A673 (cell line): ENCODE measurements at regions not wholly inside any gene's neighbourhood (a gene's known extent, or its start where the extent isn't known, plus 50 kb on each side); places are given as distances from the start of the nearest gene placed in this dataset.

Source experiments
- BruUV-seq: library from RNA; stranded (reverse); fragments of 400-500 nt; replicated peaks from 2 replicates; lab custom pipeline; 2021; lab: Mats Ljungman, UMichigan
- CTCF ChIA-PET: fragments of 300-600 bp; sonication (Branson Sonifier 250); formaldehyde crosslinking; loops from one replicate; lab custom pipeline; 2022; ENCODE audit warnings: antibody characterized with exemption; lab: Charles Lee
- POLR2A ChIA-PET: fragments of 300-600 bp; sonication (Branson Sonifier 250); formaldehyde crosslinking; loops from one replicate; lab custom pipeline; 2022; ENCODE audit warnings: antibody characterized with exemption; ENCODE audit not compliant: low non-redundant PET; lab: Charles Lee
- DNase-seq: peaks from one replicate; pipeline ENCODE4 v3.0.0-alpha.2; 2015; ENCODE audit warnings: low spot score
- H3K27ac ChIP-seq: fragments of 200-600 bp; sonication (generic); 2 replicates; pipeline ENCODE4 v1.5.1; 2016; ENCODE audit warnings: mixed run types, low read depth, mild to moderate bottlenecking, mixed read lengths, antibody characterized with exemption, low read length; ENCODE audit not compliant: poor library complexity, severe bottlenecking
- H3K27me3 ChIP-seq: fragments of 200-600 bp; sonication (generic); replicated peaks from 2 replicates; pipeline ENCODE4 v1.6.1; 2017; ENCODE audit warnings: mixed run types, low read depth, mild to moderate bottlenecking, mixed read lengths, antibody characterized with exemption, low read length; ENCODE audit not compliant: insufficient read depth, poor library complexity
- H3K36me3 ChIP-seq: fragments of 200-600 bp; sonication (generic); 2 replicates; pipeline ENCODE4 v1.6.1; 2016; ENCODE audit warnings: mixed run types, mild to moderate bottlenecking, mixed read lengths, antibody characterized with exemption, low read length; ENCODE audit not compliant: insufficient read depth, poor library complexity, severe bottlenecking
- H3K4me1 ChIP-seq: fragments of 200-600 bp; sonication (generic); 2 replicates; pipeline ENCODE4 v1.6.1; 2017; ENCODE audit warnings: mixed run types, mild to moderate bottlenecking, mixed read lengths, antibody characterized with exemption, low read length; ENCODE audit not compliant: insufficient read depth, poor library complexity, severe bottlenecking
- H3K4me3 ChIP-seq: fragments of 200-600 bp; sonication (generic); 2 replicates; pipeline ENCODE4 v1.5.1; 2016; ENCODE audit warnings: low read depth, mixed run types, mild to moderate bottlenecking, mixed read lengths, low read length; ENCODE audit not compliant: poor library complexity, severe bottlenecking
- H3K9me3 ChIP-seq: fragments of 200-600 bp; sonication (generic); 2 replicates; pipeline ENCODE4 v1.6.1; 2016; ENCODE audit warnings: mixed run types, low read depth, mild to moderate bottlenecking, mixed read lengths, antibody characterized with exemption, low read length; ENCODE audit not compliant: poor library complexity, severe bottlenecking
- CTCF ChIP-seq: fragments of 300-800, 200-600 bp; sonication (generic); conservative IDR thresholded peaks from 2 replicates; pipeline ENCODE4 v1.5.1; 2017; ENCODE audit warnings: low read depth, mild to moderate bottlenecking, antibody characterized with exemption, low read length, moderate library complexity, mixed read lengths
- EZH2 ChIP-seq: fragments of 200-600 bp; sonication (generic); IDR thresholded peaks from 2 replicates; pipeline ENCODE4 v1.6.1; 2017; ENCODE audit warnings: borderline replicate concordance, low read depth, mild to moderate bottlenecking, mixed read lengths, antibody characterized with exemption, low read length; ENCODE audit not compliant: poor library complexity, severe bottlenecking
- intact Hi-C: fragments of 100-400 bp; cut with micrococcal nuclease; formaldehyde crosslinking; loops from one replicate; pipeline ENCODE4 v1.10.0; 2022; ENCODE audit not compliant: unreplicated experiment

- ChIA-PET CTCF (no interaction called here), POLR2A (no interaction called here)
- H3K9me3 ChIP-seq = no peaks in the 10 kb centered on the region
- no peak overlapping the region for H3K27ac ChIP-seq
- TF ChIP-seq EZH2 (no peak), CTCF (no peak)
- no TSS peak for BruUV-seq
- intact Hi-C loops = no loop called here
- H3K4me1 ChIP-seq = no peaks in the 10 kb centered on the region
- no peak for DNase-seq
- H3K36me3 ChIP-seq = no peaks in the 10 kb centered on the region
- H3K27me3 ChIP-seq = no peaks in the 10 kb centered on the region
- H3K4me3 ChIP-seq = no peak overlapping the region
Measured at GRCh38 chr5:29169886-29170285, 2023.6 kb upstream of the CDH6 start.

DNA sequence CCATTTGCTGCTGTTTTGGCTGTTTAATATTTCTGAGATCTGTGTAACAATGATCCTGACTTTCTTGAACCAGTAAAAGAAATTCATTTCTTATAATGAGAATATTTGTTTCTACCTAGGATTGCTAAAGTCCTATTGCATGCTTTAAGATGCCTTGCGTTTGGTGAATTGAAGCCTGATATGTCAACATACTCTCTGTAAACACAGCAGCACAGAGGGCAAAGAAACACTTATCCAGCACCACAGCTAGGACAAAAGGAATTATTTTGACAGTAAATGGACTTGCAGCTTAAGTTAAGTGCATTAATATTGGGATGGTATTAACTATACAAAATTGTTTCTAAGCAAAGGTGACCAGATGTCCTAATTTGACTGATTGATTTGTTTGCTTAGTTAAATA lies 2031.2 kb upstream of the CDH6 start:
- TF ChIP-seq EZH2 (no peak), CTCF (no peak)
- no peaks in the 10 kb centered on the region for H3K9me3 ChIP-seq
- H3K27ac ChIP-seq = no peak overlapping the region
- no peak overlapping the region for H3K4me3 ChIP-seq
- ChIA-PET POLR2A (no interaction called here), CTCF (no interaction called here)
- no peaks in the 10 kb centered on the region for H3K4me1 ChIP-seq
- H3K27me3 ChIP-seq = no peaks in the 10 kb centered on the region
- H3K36me3 ChIP-seq = no peaks in the 10 kb centered on the region
- no TSS peak for BruUV-seq
- intact Hi-C loops = no loop called here
- DNase-seq = no peak

DNA sequence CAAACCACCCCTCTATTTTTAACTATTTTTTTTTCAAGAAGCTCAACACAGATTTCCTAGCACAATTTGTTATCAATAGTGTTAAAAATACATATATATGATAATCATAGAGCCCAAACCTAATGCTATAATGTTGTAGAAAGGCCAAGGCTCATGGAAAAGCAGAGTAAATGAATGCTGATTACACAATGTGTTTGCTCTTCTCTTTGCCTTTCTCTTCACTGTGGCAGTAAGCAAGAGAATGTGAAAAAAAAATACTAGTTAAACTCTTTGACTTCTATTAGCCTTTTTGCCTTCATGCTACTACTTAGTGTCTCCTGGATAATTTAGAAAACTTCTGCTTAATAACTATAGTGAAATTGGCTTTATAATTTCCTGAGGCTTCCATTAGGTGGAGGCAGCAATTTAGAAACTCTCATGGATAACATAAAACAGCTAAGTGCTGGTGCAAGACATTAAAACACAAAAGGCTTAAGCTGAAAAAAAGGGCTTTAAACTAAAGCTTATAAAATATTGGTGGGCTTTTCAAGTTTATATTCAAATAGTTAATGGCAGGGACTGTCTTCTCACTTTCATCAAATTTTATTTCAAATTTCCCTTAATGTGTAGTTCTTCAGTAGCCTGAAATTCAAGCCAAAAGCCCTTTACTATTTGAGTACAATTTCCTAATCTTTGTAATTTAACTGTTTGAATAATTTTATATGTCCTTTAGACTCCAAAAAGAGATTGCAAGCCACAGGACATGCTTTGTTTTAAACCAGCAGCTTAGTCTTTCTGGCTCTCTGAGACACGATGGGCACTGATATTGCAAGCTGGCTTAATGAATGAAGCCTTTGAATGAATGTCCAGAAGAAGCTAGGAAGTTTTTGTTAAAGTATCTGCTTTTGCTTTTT lies 2031.8 kb upstream of the CDH6 start:
- POLR2A ChIA-PET = no interaction called here
- intact Hi-C loops = no loop called here
- no peaks in the 10 kb centered on the region for H3K36me3 ChIP-seq
- CTCF ChIA-PET = no interaction called here
- H3K4me3 ChIP-seq = no peak overlapping the region
- no peaks in the 10 kb centered on the region for H3K9me3 ChIP-seq
- H3K27ac ChIP-seq = no peak overlapping the region
- no peaks in the 10 kb centered on the region for H3K4me1 ChIP-seq
- no TSS peak for BruUV-seq
- no peak for DNase-seq
- H3K27me3 ChIP-seq = no peaks in the 10 kb centered on the region
- no peak for TF ChIP-seq EZH2
- no peak for TF ChIP-seq CTCF
